ENCODE measurements at regions not wholly inside any gene's neighbourhood (a gene's known extent, or its start where the extent isn't known, plus 50 kb on each side); places are given as distances from the start of the nearest gene placed in this dataset.
"Not testable (repeated sequence)": the region's sequence is repeated elsewhere in the genome, so short reads cannot be mapped to it uniquely, and the experiment has no call there.

- not testable (repeated sequence) for DNase-seq (ENCODE audit: low spot score)
Measured at GRCh38 chr17:15802917-15803316, 70.8 kb downstream of the TBC1D26 start.

- DNase-seq (ENCODE audit: low spot score), result not testable (repeated sequence)
Measured at GRCh38 chr17:15806825-15807224, 74.7 kb downstream of the TBC1D26 start.

DNA sequence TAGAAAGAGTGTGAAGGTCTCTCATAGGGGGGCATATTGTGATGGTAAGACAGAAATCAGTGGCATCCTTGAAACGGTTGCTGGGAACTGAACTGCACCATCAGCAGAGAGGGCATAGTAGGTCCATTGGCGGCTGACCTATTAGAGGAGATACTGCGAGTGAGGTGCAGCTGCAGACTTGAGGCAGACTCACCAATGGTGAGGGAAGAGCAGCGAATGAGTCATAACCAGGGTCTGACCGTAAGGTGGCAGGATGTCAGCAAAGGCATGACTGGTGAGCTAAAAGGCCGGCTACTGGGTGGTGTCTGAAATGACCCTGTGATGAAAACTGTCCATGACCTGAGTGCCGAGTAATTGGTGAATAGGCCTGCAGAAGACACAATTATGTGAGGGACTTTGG lies 81.3 kb downstream of the TBC1D26 start:
- DNase-seq (ENCODE audit: low spot score), result not testable (repeated sequence)

DNA sequence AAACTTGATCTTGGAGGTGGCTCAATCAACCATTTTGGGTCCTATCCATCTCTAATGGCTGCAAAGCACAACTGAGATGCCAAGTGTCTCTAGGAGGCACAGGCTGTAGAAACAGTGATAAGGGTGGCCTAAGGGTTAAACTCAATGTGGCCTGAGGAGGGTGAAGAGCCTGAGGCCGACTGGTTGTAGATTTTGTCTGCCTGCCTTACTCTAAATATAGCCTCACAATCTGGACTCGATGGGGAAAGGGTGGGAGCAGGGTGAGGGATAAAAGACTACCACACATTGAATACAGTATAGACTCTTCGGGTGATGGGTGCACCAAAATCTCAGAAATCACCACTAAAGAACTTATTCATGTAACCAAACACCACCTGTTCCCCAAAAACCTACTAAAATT lies 81.9 kb downstream of the TBC1D26 start:
- not testable (repeated sequence) for DNase-seq (ENCODE audit: low spot score)

GRCh38 chr17:15817861-15818260 lies 85.8 kb downstream of the TBC1D26 start:
- not testable (repeated sequence) for DNase-seq (ENCODE audit: low spot score)

DNA sequence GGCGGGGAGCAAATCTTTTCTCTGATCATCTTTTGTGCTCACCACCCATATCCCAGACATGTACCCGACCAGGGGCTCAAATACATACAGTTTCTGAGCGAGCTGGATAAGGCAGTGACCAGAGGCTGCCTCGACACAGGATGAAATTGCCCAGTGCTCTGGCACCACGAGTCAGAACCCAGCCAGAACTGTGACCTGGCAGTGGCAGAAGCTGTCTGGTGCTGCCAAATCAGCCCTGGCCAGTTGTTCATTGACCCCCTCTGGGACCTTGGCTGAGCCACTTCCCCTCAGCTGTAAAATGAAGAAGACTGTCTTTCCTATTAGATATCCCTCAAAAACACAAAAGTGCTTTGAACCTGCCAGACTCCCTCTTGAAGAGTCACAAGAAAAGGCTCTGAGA lies 90.2 kb downstream of the TBC1D26 start:
- not testable (repeated sequence) for DNase-seq (ENCODE audit: low spot score)

- not testable (repeated sequence) for DNase-seq (ENCODE audit: low spot score)
Measured at GRCh38 chr17:15828727-15829314, 96.7 kb downstream of the TBC1D26 start.

DNA sequence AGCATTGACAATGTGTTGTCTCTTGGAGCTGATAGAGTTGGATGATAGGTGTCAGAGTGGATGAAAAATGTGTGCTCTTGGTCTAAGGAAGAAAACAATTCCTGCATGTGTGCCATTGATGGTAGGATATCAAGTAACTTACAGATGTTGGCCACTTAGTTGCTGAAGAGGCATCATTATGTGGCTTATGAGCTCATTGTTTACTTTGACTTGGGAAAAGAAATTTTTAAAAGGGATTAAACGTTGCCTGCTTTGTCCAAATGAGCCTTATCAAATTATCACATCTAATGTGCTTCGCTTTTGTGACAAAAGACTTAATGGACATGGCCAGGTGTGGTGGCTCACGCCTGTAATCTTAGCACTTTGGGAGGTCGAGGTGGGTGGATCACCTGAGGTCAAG lies 98.1 kb downstream of the TBC1D26 start:
- DNase-seq (ENCODE audit: low spot score), result not testable (repeated sequence)

DNA sequence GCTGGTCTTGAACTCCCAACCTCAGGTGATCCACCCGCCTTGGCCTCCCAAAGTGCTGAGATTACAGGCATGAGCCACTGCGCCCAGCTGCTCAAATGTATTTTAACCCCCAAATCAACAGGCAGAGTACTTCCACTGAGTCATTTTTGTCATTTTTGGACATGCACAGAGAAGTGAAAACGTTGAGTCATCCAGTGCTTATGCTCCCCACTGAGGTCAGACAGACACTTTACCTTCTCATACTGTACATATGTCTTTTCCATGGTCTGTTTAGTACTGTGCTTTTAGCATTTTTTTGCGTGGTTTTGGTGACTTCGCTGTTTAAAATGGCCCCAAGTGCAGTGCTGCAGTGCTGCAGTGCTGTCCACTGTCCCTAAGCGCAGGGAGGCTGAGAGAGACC lies 99.1 kb downstream of the TBC1D26 start:
- DNase-seq (ENCODE audit: low spot score), result not testable (repeated sequence)

GRCh38 chr17:15832921-15833480 lies 100.9 kb downstream of the TBC1D26 start:
- DNase-seq (ENCODE audit: low spot score), result not testable (repeated sequence)

GRCh38 chr17:15833890-15834289 lies 101.8 kb downstream of the TBC1D26 start:
- DNase-seq (ENCODE audit: low spot score), result not testable (repeated sequence)

DNA sequence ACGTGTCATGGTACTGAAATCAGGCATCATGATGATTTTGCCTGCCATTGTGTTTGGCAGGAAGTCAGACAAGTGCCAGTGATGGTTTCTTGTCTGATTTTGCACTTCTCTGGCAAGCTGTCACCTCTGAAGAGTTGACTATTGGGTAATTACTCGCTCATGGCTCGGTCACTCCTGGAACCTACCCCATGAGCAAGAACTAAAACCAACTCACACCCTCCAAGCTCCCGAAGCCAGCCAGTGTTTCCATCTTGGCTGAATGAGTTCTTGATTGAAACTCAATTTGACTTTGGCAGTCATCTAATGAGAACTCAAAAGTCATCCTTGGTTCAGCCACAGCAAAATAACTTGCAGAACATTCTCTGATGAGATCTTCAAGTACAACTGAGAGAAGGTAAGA lies 103.4 kb downstream of the TBC1D26 start:
- DNase-seq (ENCODE audit: low spot score), result not testable (repeated sequence)

- DNase-seq (ENCODE audit: low spot score), result not testable (repeated sequence)
Measured at GRCh38 chr17:15836249-15836982, 104.3 kb downstream of the TBC1D26 start.

DNA sequence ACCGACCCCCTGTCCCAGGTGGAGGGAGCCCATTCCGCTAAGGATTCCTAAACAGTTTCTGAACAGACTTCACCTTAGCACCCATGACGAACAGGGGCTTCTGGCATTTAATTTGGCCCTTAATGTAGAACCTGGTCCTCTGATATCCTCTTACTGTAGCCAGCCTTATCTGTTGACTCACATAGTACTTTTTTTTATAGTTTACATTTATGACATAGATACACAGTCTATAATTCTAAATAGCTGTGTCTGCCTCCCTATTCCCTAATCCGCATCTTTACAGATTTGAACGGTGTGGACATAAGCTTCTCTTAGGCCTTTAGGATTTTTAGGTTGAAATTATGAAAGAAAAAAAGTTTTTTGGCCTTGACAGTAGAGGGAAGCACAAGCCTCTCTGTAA lies 104.9 kb downstream of the TBC1D26 start:
- DNase-seq (ENCODE audit: low spot score), result not testable (repeated sequence)

- not testable (repeated sequence) for DNase-seq (ENCODE audit: low spot score)
Measured at GRCh38 chr17:15847447-15848229, 97.3 kb upstream of the ADORA2B start.

- not testable (repeated sequence) for DNase-seq (ENCODE audit: low spot score)
Measured at GRCh38 chr17:15849054-15849453, 95.9 kb upstream of the ADORA2B start.

DNA sequence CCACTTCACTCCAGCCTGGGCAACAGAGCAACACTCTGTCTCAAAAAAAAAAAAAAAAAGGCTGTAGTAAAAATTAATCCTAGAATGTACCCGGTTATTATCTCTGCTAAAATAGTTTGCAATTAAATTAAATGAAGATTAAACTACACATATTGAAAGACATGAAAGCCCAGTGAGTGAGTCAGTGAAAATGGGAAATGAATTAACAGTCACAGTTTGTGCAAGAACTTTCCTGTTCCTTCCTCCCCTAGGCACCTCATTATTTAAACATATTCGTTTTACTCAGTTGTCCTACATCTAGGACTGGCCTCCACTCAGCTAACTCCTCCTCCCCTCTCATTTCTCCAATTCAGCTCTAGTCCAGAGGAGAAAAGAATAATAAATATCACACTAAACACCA lies 94.9 kb upstream of the ADORA2B start:
- not testable (repeated sequence) for DNase-seq (ENCODE audit: low spot score)

DNA sequence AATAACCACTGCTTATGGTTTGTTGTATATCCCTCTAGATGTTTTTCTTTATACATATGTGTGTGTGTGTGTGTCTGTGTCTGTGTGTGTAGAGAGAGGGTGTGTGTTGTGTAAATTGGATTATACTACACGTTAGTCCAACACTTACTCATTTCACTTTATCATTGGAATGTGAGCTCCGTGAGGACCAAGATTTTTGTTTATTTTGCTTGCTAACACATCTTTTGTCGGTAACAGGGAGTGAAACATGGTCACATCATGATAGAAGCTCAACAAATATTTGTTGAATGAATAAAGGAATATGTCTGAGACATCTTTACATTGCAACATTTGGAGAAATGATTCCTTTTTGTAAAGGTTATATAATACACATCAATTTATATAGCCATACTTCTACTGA lies 94.2 kb upstream of the ADORA2B start:
- not testable (repeated sequence) for DNase-seq (ENCODE audit: low spot score)

DNA sequence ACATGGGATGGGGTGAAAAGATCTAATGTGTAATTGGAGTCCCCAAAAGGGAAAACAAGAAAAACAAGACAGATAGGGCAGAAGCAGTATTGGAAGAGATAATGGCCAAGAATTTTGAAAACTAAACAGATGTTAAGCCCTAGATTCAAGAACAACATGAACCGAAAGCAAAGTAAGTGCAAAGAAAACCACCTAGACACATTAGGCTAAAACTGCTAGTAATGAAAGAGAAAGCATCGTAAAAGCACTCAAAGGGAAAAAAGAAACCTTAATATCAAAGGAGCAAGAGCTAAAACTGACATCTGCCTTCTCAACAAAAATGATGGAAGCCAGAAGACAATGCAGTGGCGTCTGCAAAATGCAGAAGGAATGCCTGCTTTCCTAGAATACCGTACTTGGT lies 92.1 kb upstream of the ADORA2B start:
- not testable (repeated sequence) for DNase-seq (ENCODE audit: low spot score)

GRCh38 chr17:15856191-15856590 lies 88.7 kb upstream of the ADORA2B start:
- DNase-seq (ENCODE audit: low spot score), result not testable (repeated sequence)

GRCh38 chr17:15856745-15857144 lies 88.2 kb upstream of the ADORA2B start:
- not testable (repeated sequence) for DNase-seq (ENCODE audit: low spot score)

- not testable (repeated sequence) for DNase-seq (ENCODE audit: low spot score)
Measured at GRCh38 chr17:15858082-15858481, 86.8 kb upstream of the ADORA2B start.
